B cell (primary cell): ENCODE measurements at regions not wholly inside any gene's neighbourhood (a gene's known extent, or its start where the extent isn't known, plus 50 kb on each side); places are given as distances from the start of the nearest gene placed in this dataset.

Experiments used
- ATAC-seq: fragments of 200-7000 bp; cut with Tn5 transposase; one replicate; pipeline ENCODE4 v1.10.0; 2021; ENCODE audit warnings: low read depth, mild to moderate bottlenecking, moderate number of reproducible peaks, moderate library complexity
- CTCF ChIA-PET: fragments of 350-600 bp; sonication (Branson Sonifier 250); formaldehyde crosslinking; loops from one replicate; lab custom pipeline; 2021; ENCODE audit warnings: antibody characterized with exemption, inconsistent platforms; lab: Charles Lee
- POLR2A ChIA-PET: fragments of 350-600 bp; sonication (Branson Sonifier 250); formaldehyde crosslinking; loops from one replicate; lab custom pipeline; 2021; ENCODE audit warnings: antibody characterized with exemption; lab: Charles Lee
- DNase-seq: peaks from one replicate; pipeline ENCODE4 v3.0.0; 2013
- H2AFZ ChIP-seq: 2 replicates; pipeline ENCODE4 v1.6.1; 2012; ENCODE audit warnings: mild to moderate bottlenecking, low read depth, low read length; ENCODE audit not compliant: insufficient read depth, poor library complexity, severe bottlenecking
- H3K27ac ChIP-seq, 2 donors: 1 replicate in 1 of 2; 2 replicates in 1 of 2; pipeline ENCODE4 v1.5.1; 2012 to 2013; ENCODE audit warnings: low read length in 2 of 2, mild to moderate bottlenecking in 2 of 2, moderate library complexity in 1 of 2
- H3K27me3 ChIP-seq, 4 experiments: fragments of 200-600 bp in 1 of 4; sonication (generic) in 1 of 4; replicated peaks in 1 of 4; 1 replicate in 2 of 4; 2 replicates in 2 of 4; pipeline versions ENCODE4 v1.6.1 to v1.7.0; 2013 to 2016; ENCODE audit warnings: low read length in 3 of 4, mild to moderate bottlenecking in 2 of 4, mixed read lengths in 1 of 4, moderate library complexity in 1 of 4; ENCODE audit not compliant: insufficient read depth in 4 of 4, control insufficient read depth in 3 of 4; ENCODE audit errors: control extremely low read depth in 1 of 4
- H3K36me3 ChIP-seq, 2 experiments: replicated peaks in 1 of 2; 1 replicate in 1 of 2; 2 replicates in 1 of 2; pipeline versions ENCODE4 v1.6.1 to v1.7.1; 2013; ENCODE audit warnings: low read length in 1 of 2; ENCODE audit not compliant: insufficient read depth in 2 of 2, control insufficient read depth in 1 of 2; ENCODE audit errors: control extremely low read depth in 1 of 2, extremely low read depth in 1 of 2
- H3K4me1 ChIP-seq, 2 donors: fragments of 200-600 bp in 1 of 2; sonication (generic) in 1 of 2; 1 replicate in 1 of 2; 2 replicates in 1 of 2; pipeline versions ENCODE4 v1.5.1 to v1.6.1; 2013 to 2017; ENCODE audit warnings: low read length in 2 of 2; ENCODE audit not compliant: control insufficient read depth in 2 of 2, insufficient read depth in 2 of 2
- H3K4me2 ChIP-seq: replicated peaks from 2 replicates; pipeline ENCODE3; 2012; ENCODE audit warnings: mild to moderate bottlenecking, low read depth, low read length; ENCODE audit not compliant: poor library complexity, severe bottlenecking
- H3K4me3 ChIP-seq, 5 experiments: fragments of 200-600 bp in 1 of 5; sonication (generic) in 1 of 5; 1 replicate in 3 of 5; 2 replicates in 2 of 5; pipeline versions ENCODE4 v1.5.1 to v1.7.0; 2011 to 2016; ENCODE audit warnings: low read length in 4 of 5, mild to moderate bottlenecking in 4 of 5, low read depth in 2 of 5, control low read depth in 1 of 5, moderate library complexity in 1 of 5; ENCODE audit not compliant: insufficient read depth in 1 of 5; ENCODE audit errors: control extremely low read depth in 1 of 5, extremely low read depth in 1 of 5
- H3K79me2 ChIP-seq: fragments of 200-600 bp; sonication (generic); one replicate; pipeline ENCODE4 v1.6.0; 2016; ENCODE audit warnings: low read length; ENCODE audit not compliant: control insufficient read depth, insufficient read depth
- H3K9ac ChIP-seq: fragments of 200-600 bp; sonication (generic); 2 replicates; pipeline ENCODE4 v1.6.1; 2017; ENCODE audit warnings: mild to moderate bottlenecking, low read length, moderate library complexity
- H3K9me3 ChIP-seq, 3 donors: one replicate each; pipeline versions ENCODE4 v1.6.1 to v1.7.1; 2013; ENCODE audit warnings: low read length in 2 of 3; ENCODE audit not compliant: control insufficient read depth in 2 of 3, insufficient read depth in 1 of 3; ENCODE audit errors: control extremely low read depth in 1 of 3
- H4K20me1 ChIP-seq: 2 replicates; pipeline ENCODE4 v1.6.0; 2012; ENCODE audit warnings: mild to moderate bottlenecking, low read length; ENCODE audit not compliant: insufficient read depth, control insufficient read depth, poor library complexity, severe bottlenecking
- H3K27ac Mint-ChIP-seq: one replicate; pipeline ENCODE4 v1.8.0; 2021; ENCODE audit warnings: mixed read lengths
- H3K27me3 Mint-ChIP-seq: one replicate; pipeline ENCODE4 v1.8.0; 2021; ENCODE audit warnings: mixed read lengths
- H3K4me1 Mint-ChIP-seq: one replicate; pipeline ENCODE4 v1.8.0; 2021; ENCODE audit warnings: mixed read lengths
- H3K4me3 Mint-ChIP-seq: one replicate; pipeline ENCODE4 v1.8.0; 2021; ENCODE audit warnings: mixed read lengths
- H3K9me3 Mint-ChIP-seq: one replicate; pipeline ENCODE4 v1.8.0; 2022; ENCODE audit warnings: mixed read lengths; ENCODE audit not compliant: insufficient read depth
- EZH2 ChIP-seq: IDR thresholded peaks from 2 replicates; pipeline ENCODE4 v1.6.1; 2012; ENCODE audit warnings: borderline replicate concordance, low read depth, mild to moderate bottlenecking, moderate library complexity, low read length; ENCODE audit not compliant: insufficient read depth, poor library complexity, severe bottlenecking
- WGBS: methylation state at CpG from one replicate; pipeline ENCODE4 v1.1.5; 2013; ENCODE audit warnings: missing lambda C conversion rate; ENCODE audit not compliant: insufficient coverage; 5-methylcytosine and 5-hydroxymethylcytosine counted together
- intact Hi-C: fragments of 100-400 bp; cut with micrococcal nuclease; formaldehyde crosslinking; loops from one replicate; pipeline ENCODE4 v1.10.0; 2022
- TF ChIP-seq, protein P1 (sequence below): fragments of 200-600 bp; IDR thresholded peaks from one replicate; pipeline ENCODE4 v1.8.0; 2022; ENCODE audit warnings: antibody characterized with exemption, mild to moderate bottlenecking

GRCh38 chr6:167711768-167712730 is 114.7 kb upstream of the AFDN start:
- H3K9me3 Mint-ChIP-seq: no peaks in the 10 kb centered on the region
- no peak overlapping the region for H2AFZ ChIP-seq
- WGBS: 91% methylated on average over 18 of the region's 19 CpGs
- H3K27ac ChIP-seq: no peak overlapping the region
- H3K9ac ChIP-seq: no peak overlapping the region
- no peak overlapping the region for H3K27ac Mint-ChIP-seq
- no peak for DNase-seq
- TF ChIP-seq EZH2: no peak
- TF ChIP-seq, protein P1, sequence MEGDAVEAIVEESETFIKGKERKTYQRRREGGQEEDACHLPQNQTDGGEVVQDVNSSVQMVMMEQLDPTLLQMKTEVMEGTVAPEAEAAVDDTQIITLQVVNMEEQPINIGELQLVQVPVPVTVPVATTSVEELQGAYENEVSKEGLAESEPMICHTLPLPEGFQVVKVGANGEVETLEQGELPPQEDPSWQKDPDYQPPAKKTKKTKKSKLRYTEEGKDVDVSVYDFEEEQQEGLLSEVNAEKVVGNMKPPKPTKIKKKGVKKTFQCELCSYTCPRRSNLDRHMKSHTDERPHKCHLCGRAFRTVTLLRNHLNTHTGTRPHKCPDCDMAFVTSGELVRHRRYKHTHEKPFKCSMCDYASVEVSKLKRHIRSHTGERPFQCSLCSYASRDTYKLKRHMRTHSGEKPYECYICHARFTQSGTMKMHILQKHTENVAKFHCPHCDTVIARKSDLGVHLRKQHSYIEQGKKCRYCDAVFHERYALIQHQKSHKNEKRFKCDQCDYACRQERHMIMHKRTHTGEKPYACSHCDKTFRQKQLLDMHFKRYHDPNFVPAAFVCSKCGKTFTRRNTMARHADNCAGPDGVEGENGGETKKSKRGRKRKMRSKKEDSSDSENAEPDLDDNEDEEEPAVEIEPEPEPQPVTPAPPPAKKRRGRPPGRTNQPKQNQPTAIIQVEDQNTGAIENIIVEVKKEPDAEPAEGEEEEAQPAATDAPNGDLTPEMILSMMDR: no peak
- H4K20me1 ChIP-seq: no peaks in the 10 kb centered on the region
- no peaks in the 10 kb centered on the region for H3K36me3 ChIP-seq
- H3K4me3 Mint-ChIP-seq: no peak overlapping the region
- POLR2A ChIA-PET: no interaction called here
- intact Hi-C loops: no loop called here
- H3K4me1 ChIP-seq: no peaks in the 10 kb centered on the region
- peaks cover 0 to 52% (median 9%) of the 10 kb centered on the region in 4 experiments for H3K27me3 ChIP-seq
- CTCF ChIA-PET: no interaction called here
- no peak overlapping the region for H3K4me3 ChIP-seq
- H3K4me1 Mint-ChIP-seq: no peaks in the 10 kb centered on the region
- no peak for ATAC-seq
- peaks cover 79% of the 10 kb centered on the region for H3K27me3 Mint-ChIP-seq
- H3K9me3 ChIP-seq: peaks cover 0 to 2% (median 0%) of the 10 kb centered on the region in 3 donors
- H3K79me2 ChIP-seq: no peaks in the 10 kb centered on the region
- no peak overlapping the region for H3K4me2 ChIP-seq
